Progenitor cell of endocrine pancreas (in vitro differentiated cells): ENCODE measurements at regions not wholly inside any gene's neighbourhood (a gene's known extent, or its start where the extent isn't known, plus 50 kb on each side); places are given as distances from the start of the nearest gene placed in this dataset.

Experiments used
- DNase-seq: peaks from one replicate; pipeline ENCODE4 v3.0.0; 2021; ENCODE audit warnings: low spot score; ENCODE audit not compliant: unreplicated experiment
- H3K27ac Mint-ChIP-seq: 2 replicates; pipeline ENCODE4 v1.8.0; 2021; ENCODE audit warnings: mild to moderate bottlenecking, moderate library complexity, mixed read lengths
- H3K27me3 Mint-ChIP-seq: 2 replicates; pipeline ENCODE4 v1.8.0; 2021; ENCODE audit warnings: mixed read lengths
- H3K36me3 Mint-ChIP-seq: 2 replicates; pipeline ENCODE4 v1.8.0; 2022; ENCODE audit warnings: mixed read lengths; ENCODE audit not compliant: insufficient read depth
- H3K4me1 Mint-ChIP-seq: 2 replicates; pipeline ENCODE4 v1.8.0; 2021; ENCODE audit warnings: low read depth, mixed read lengths
- H3K4me3 Mint-ChIP-seq: 2 replicates; pipeline ENCODE4 v1.8.0; 2021; ENCODE audit warnings: low read depth, mild to moderate bottlenecking, moderate library complexity, mixed read lengths
- H3K9me3 Mint-ChIP-seq: 2 replicates; pipeline ENCODE4 v1.8.0; 2021; ENCODE audit warnings: low read depth, mixed read lengths
- CTCF ChIP-seq: fragments of 200-600 bp; sonication (generic); IDR thresholded peaks from one replicate; pipeline ENCODE4 v1.5.0; 2021; ENCODE audit warnings: antibody characterized with exemption, mild to moderate bottlenecking; ENCODE audit not compliant: unreplicated experiment

- TF ChIP-seq CTCF: no peak
- Mint-ChIP-seq H3K27ac (peak overlapping the region; percentile 19), H3K4me1 (peaks cover 14% of the 10 kb centered on the region), H3K36me3 (no peaks in the 10 kb centered on the region), H3K9me3 (no peaks in the 10 kb centered on the region), H3K4me3 (no peak overlapping the region), H3K27me3 (peaks cover 23% of the 10 kb centered on the region)
- DNase-seq: no peak
Observed at GRCh38 chr1:212532469-212533147, 76.0 kb upstream of the ATF3 start.

- no peak overlapping the region for H3K27ac Mint-ChIP-seq
- peaks cover 23% of the 10 kb centered on the region for H3K27me3 Mint-ChIP-seq
- H3K9me3 Mint-ChIP-seq: no peaks in the 10 kb centered on the region
- peaks cover 14% of the 10 kb centered on the region for H3K4me1 Mint-ChIP-seq
- no peak for TF ChIP-seq CTCF
- no peaks in the 10 kb centered on the region for H3K36me3 Mint-ChIP-seq
- DNase-seq: no peak
- no peak overlapping the region for H3K4me3 Mint-ChIP-seq
Observed at GRCh38 chr1:212533148-212533517, 75.4 kb upstream of the ATF3 start.

- no peak overlapping the region for H3K27ac Mint-ChIP-seq
- H3K27me3 Mint-ChIP-seq: peaks cover 9% of the 10 kb centered on the region
- no peaks in the 10 kb centered on the region for H3K9me3 Mint-ChIP-seq
- H3K4me1 Mint-ChIP-seq: peaks cover 8% of the 10 kb centered on the region
- TF ChIP-seq CTCF: no peak
- H3K4me3 Mint-ChIP-seq: no peak overlapping the region
- no peak for DNase-seq
- no peaks in the 10 kb centered on the region for H3K36me3 Mint-ChIP-seq
Observed at GRCh38 chr1:212536586-212536985, 72.0 kb upstream of the ATF3 start.

- H3K4me3 Mint-ChIP-seq: no peak overlapping the region
- no peak for TF ChIP-seq CTCF
- no peak for DNase-seq
- no peak overlapping the region for H3K27ac Mint-ChIP-seq
- H3K4me1 Mint-ChIP-seq: peaks cover 2% of the 10 kb centered on the region
- peaks cover 4% of the 10 kb centered on the region for H3K27me3 Mint-ChIP-seq
- no peaks in the 10 kb centered on the region for H3K9me3 Mint-ChIP-seq
- no peaks in the 10 kb centered on the region for H3K36me3 Mint-ChIP-seq
Observed at GRCh38 chr1:212537610-212538009, 71.0 kb upstream of the ATF3 start.

GRCh38 chr1:212539737-212540430 lies 68.7 kb upstream of the ATF3 start:
- no peaks in the 10 kb centered on the region for H3K4me1 Mint-ChIP-seq
- no peak overlapping the region for H3K4me3 Mint-ChIP-seq
- no peak for TF ChIP-seq CTCF
- no peaks in the 10 kb centered on the region for H3K36me3 Mint-ChIP-seq
- DNase-seq: no peak
- H3K27ac Mint-ChIP-seq: no peak overlapping the region
- H3K9me3 Mint-ChIP-seq: no peaks in the 10 kb centered on the region
- H3K27me3 Mint-ChIP-seq: no peaks in the 10 kb centered on the region
